ENCODE measurements at regions not wholly inside any gene's neighbourhood (a gene's known extent, or its start where the extent isn't known, plus 50 kb on each side); places are given as distances from the start of the nearest gene placed in this dataset.

DNA sequence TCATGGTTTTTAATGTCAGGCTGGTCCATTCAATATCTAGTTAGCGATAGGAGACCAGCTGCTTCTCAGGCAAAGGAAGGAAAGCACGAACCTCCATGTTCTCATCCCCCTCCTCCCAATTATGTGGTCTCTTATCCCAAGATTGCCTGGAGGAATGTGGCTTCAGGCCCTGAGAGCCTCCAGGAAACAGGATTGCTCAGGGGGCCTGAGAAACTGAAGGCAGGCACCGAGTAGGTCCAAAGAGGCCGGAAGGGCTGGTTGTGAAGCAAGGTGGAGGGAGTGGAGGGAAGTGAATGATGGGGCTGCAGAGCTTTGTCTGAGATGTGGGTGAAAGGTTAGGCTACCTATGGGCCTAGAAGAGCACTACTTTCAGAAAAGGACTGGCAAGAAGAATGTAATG lies 188.2 kb upstream of the DDHD1 start:
- DNase-seq = no peak

DNA sequence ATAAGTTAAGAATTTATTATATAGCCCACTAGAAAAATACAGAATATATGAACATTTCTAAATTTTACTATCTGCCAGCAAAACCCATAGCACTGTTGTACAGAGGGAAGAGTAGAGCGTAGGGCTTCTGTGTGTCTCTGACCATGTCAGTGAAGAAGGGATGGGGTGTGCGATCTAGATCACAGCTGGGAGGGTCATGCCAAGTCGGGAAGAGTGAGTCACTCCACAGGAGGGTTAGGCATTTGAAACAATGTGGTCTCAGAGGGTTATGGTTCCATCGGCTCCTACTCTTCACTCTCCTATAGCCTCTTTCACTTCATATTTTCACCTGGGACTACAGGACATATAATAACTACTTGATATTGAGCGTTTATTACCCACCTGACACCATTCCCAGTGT lies 185.1 kb upstream of the DDHD1 start:
- peak; percentile 31 for DNase-seq

DNA sequence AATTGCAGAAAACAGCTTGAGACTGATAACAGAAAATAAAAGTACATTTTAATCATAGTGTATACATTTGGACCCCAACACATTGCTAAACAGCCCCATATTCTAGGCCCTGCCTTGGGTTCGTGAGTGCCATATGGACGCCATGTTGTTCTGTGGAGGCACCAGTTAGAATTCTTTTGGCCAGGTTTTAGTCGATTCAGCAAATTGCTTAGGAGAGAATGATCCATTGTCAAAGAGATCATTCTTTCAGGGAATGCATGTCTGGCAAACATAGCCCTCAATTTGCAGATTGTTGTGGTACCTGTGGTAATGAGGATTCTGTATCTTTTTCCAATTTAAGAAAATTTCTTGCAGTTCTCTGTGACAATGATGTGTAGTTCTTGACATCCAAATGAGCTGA lies 183.6 kb upstream of the DDHD1 start:
- DNase-seq = no peak

DNA sequence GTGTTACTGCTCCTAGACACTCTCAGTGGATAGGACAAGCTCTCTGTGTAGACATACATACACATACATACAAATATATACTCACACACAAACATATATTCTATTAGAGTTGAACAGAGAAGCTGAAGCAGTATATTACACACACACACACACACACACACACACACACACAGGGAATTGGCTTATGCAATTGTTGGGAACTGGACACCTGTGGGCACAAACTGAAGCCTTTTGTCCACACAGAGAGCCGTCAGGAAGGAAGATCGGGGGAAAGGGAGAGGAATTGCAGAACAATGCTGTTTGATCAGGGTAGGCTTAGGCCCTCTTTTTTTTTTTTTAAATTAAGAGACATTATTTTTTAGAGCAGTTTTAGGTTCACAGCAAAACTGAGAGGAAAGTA lies 180.7 kb upstream of the DDHD1 start:
- DNase-seq = no peak

DNA sequence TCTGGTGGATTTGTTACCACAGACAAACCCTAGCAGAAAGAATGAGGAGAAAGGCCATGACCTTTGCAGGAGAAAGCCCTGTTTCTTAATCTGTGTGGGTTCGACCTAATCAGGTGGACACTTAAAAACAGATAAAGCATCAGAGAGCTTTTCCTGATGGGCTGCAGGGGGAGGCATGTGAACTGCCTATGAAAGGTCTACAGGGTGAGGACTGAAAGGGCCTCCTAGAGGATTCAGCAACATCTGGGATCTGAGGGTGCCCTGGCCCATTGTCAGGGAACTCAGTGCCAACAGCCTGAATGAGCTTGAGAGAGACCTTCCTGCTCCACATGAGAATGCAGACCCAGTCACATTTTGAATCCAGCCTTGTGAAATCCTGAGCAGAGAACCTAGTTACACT lies 178.8 kb upstream of the DDHD1 start:
- no peak for DNase-seq

DNA sequence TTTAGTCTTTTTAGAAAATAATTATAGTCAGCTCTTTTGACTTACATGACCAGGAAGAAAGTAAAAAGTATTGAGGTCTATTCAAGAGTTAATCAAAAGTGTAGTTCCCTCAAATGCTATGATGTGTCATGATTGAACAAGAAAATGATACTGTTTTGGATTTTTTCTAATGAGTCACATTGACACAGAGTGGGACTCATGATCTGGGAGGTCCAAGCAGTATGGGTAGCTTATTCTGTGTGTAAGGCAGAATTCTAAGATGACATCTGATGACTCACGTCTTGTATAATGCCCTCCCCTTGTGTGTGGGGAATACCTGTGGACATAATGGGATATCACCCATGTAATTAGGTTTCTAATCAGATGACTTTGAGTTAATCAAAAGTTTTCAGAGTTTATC lies 178.1 kb upstream of the DDHD1 start:
- peak; percentile 83 for DNase-seq

DNA sequence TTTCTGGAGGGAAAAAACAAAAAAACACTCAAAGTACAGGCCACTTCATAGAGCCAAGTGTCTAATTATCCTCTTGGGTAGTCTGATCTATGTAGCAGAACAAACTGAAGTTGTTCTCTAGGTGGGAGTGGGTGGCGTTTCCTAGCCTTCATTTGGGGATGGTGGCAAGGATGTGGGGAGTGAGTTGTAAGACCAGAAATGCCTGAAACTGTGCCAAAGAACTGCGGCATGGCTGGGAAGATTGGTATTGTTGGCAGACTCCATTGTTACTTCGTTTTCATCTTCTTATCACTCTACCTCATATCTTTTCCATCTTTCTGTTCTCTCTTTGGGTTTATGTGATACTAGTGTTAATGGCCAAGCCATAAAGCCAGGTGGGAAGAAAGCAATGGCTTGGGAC lies 177.3 kb upstream of the DDHD1 start:
- DNase-seq = no peak

DNA sequence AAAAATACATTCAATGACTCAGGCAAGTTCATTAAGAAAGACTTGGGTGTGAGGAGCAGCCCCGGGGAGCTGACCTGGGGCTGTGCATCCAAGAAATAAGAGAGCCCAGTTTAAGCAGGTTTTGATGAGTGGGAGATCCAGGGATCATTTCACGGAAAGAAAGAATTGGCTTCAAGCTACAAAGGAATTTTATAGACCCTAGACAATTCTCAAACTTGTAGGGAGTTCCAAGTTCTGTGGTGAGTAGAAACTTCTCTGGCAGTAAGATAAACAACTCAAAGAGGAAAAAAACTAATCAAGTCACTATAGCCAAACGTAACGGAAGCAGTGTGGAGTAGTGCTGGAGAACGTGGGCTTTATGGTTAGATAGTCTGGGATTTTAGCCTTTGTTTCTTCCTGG lies 175.7 kb upstream of the DDHD1 start:
- DNase-seq = no peak

DNA sequence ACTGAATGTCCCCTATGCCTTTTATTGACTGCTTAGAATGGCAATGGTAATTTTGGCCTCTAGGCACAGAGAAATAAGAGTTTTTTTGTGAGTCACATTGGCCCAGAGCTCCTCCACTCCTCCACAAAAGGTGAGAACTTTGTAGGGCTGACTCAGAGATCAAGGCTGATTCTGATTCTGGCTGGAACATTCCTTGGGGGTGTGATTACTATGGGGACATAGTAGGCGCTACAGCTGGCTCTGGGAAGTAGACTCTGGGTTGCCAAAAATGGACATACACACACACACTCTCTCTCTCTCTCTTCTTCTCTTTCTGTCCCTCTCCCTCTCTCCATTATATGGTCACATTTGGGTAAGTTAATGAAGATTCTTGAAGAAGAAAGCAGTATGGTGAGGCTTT lies 174.6 kb upstream of the DDHD1 start:
- peak; percentile 31 for DNase-seq

DNA sequence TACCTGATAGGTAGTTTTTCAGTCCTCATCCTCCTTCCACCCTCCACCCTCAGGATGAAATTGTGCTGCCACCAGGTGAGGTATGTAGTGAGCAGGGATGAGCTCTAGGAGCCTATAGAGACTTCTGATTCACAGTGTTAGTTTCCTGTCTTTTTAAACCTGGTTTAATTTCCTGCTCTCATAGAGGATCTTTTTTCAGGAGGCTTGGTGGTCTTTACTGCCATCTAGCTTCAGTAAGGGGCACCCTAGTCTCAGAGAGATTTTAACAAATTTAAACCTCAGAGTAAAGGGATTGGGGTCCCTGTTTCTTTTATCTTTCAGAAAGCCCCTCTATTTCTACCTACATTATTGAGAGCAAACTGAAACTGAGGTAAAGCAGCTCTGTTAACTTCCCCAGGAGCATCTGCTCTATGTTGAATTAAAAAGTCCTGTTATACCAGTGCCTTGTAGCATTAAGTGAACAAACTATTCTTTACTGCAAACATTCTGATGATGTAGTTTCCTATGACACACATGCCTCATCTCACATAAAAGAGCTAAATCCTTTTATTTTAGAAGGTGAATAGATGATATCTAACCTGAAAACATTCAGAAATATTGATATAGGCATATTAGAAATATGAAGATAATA lies 172.2 kb upstream of the DDHD1 start:
- DNase-seq = peak; percentile 9

DNA sequence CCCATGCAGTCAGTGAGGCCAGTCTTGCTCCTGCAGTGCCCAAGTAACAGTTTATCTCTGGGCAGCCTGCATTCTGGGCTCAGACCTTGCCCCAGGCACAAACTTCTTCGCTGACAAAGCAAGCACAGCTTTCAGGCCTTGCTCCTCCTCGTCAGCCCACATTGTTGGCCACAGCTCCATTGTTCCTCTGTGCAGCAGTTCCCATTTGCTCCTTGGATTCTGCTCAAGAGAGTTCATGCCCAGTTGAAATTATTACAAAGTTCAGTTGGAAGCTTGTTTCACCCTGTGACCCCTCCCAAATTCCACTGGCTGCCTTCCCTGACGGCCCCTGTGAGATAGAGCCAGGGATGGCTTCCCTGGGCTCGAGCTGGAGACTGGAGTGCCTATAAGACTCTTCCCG lies 163.4 kb upstream of the DDHD1 start:
- no peak for DNase-seq

DNA sequence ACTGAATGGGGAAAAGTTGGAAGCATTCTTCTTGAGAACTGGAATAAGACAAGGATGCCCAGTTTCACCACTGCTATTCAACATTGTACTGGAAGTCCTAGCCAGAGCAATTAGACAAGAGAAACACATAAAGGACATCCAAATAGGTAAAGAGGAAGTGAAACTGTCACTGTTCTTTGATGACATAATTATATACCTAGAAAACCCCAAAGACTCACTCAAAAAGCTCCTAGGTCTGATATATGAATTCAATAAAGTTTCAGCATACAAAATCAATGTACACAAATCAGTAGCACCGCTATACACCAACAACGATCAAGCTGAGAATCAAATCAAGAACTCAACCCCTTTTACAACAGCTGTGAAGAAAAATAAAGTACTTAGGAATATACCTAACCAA lies 157.3 kb upstream of the DDHD1 start:
- no peak for DNase-seq

DNA sequence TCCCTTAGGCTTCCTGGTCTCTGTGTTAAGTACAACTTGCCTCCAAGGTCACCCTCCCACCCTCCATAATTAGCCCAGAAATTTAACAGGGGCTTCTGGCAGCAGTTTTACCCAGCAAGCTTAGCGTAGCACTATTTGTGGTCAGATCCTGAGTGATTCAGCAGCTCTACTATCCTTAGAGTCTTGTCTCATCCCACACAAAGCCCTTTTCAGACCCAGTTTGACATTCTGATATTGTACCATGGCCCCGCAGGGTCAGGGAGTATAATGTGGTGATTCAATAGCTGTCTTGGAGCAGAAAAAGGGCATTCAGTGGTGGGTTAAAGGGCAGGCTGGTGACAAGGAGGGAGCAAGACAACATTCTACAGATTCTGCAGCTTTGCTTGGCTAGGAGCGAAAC lies 153.8 kb upstream of the DDHD1 start:
- DNase-seq = peak; percentile 39

DNA sequence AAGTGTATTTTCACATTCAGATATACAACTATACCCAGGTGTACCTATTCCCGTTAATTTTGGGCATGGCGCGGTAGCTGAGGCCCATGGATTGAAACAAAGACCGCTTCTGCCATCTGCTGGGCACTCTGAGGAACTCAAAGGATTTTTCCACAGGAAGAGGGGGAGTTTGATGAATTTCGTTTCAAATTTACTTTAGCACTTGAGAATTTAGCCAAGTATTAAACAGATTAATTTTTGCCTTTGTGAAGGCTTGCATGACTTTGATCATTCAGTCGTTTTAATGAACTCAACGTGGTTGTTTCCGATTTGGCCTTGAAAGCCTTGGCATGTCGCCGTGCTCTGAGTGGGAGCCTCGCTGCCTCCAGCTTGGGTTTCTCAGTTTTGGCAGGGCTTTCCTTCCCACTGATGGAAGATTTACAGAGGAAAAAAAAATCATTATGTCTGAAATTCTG lies 153.2 kb upstream of the DDHD1 start:
- peak; percentile 50 for DNase-seq

DNA sequence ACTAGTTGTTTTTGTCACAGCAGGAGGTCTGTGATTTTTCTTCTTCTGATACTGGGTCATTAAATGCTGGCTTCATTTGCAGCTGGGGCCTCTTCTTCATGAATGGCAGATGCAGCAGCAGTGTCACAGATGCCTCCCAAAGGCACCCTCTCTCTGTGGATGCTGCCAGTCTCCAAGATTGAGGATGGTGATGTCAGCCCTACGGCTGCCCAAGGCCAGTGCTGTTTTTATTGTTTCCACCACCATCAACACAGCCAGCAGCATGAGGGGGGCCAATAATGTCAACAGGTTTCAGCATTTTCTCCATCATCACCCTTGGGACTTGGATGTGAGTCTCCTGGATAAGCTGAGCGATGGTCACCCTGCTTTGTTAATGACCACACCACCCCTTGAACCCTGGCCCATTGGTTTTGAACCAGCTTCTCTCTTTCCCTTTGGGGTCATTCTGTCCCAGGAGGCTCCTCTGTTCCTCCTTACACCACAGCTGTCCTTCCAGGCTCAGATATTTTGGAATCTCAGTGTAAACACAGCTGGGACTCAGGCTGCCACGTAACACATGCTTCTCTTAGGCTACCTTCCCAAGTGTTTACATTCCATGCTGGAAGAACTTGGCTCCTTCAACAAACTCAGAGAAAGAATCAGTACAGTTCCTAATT lies 151.7 kb upstream of the DDHD1 start:
- DNase-seq = peak; percentile 37

DNA sequence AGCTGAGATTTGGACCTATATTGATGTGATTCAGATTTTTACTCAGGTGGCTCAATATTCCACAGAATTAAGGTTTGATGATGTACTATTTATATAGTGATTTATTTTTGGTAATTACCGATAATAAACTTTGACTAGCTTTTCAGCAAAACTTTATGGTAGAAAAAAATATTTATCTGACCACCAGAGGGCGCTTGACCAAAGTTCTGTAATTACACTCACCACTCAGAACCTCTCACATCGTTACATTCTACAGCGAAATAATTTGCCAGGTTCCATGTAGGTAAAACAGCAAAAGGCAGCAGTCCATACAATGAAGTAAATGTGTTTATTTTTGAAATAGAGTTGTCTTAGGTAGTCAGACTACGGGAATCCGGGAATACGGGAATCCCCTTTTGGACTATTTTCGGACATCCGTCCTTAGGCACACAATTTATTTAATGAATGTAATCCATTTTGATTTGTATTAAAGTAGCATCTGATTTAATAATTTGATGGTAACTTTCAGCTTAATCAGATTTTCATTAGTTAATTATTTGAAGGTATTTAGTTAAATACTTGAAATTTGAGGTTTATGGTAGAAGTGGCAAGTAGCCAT lies 143.0 kb upstream of the DDHD1 start:
- DNase-seq = peak; percentile 29

DNA sequence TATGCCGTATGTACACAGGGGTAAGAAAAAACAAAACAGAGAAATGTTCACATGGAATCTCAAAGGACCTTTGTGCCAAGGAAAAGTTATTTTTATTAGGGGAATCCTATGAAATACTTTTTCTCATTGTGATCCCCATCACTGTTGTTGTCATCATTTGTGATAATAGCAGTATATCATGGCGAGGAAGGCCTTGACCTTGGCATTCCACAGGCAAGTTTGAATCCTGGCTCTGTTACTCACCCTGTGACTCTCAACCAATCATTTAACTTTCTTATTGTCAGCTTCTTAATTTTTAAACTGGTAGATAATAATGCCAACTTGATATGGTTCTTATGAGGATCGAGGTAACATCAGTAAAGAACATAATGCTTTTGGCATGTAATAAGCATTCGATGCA lies 142.2 kb upstream of the DDHD1 start:
- no peak for DNase-seq

DNA sequence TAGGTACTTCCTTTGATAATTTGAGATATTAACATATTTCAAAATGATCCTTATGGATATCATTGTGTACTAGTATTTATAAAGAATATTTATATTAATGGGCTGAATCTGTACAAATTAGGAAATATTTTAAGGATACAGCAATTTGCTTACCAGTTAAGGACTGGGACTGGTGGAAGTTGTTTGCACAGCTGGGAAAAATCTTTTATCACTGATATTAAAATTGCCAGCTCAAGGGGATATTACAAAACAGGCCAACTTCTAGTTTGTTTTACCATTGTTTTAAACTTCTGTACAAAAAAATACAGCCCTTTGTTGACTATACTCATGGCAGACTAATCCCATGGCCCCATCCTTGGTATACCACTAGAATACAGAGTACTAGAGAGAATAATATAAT lies 133.2 kb upstream of the DDHD1 start:
- DNase-seq = no peak

DNA sequence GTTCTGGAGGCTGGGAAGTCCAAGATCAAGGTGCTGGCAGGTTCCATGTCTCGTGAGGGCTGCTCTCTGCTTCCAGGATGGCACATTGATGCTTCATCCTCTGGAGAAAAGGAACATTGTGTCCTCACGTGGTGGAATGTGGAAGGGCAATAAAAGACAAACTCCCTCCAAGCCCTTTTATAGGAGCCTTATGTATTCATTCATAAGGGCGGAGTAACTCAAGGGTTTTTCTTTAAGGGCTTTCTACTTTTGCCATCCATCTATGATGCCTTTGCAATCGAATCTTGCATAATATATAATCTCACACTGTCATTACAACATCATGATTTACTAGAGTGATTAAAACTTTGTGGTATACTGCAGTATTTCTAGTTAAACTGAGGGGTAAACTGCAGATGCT lies 132.7 kb upstream of the DDHD1 start:
- DNase-seq = no peak

DNA sequence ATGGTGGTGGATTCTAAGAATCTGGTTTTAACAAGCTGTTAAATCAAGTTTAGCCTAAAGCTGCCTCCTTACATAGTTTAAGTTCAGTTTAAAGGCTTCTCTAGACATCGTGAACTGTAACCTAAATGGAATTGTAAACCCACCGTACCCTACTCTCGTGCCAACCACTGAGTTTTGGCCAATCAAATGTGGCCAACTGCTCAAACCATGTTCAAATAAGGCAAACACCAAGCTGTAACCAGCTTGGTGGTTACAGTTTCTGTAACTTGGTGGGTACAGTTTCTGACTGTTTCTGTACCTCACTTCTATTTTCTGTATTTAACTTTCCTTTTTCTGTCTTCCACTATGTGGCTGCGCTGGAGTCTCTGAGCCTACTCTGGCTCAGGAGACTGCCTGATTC lies 131.9 kb upstream of the DDHD1 start:
- DNase-seq = no peak

DNA sequence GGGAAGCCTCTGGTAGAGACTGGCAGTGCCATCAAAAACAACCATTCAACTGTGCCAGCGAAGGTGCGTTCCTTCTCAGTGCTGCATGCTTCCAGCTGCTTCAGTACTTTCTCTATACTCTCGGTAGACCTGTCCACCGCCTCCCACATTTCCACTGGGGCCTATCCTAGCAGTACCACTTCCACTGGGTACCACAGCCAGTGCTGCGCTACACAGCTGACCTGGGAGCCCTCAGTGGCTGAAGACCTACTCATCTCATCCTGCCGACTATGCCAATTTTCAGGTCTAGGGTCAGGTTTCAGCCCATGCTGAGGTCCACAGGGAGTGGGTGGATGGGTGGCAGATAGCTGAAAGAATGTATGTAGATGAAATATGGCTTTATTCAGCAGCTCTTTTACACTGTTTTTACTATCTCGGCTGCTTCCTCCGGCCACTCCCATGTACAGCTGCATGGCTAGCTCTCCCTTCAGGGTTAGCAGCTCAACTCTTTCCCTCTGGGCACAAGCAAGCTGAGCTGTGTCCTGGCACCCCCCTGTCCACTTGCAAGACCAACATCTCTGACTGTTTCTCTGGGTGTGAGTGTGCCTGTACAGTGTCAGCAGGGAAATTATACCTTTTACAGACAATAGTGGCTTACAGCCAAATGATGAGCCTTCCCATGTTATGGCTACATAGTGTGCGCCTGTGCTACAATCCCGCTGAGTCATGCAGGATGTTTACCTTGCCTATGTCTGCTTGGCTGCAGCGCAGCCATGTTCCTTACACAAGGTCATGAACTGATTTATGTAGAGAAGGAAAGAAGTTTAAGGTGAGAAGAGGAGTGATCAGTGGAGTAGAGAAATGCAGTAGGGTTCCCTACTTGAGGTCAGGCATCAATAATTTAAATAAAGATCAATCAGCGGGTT lies 125.7 kb upstream of the DDHD1 start:
- DNase-seq = peak; percentile 43

DNA sequence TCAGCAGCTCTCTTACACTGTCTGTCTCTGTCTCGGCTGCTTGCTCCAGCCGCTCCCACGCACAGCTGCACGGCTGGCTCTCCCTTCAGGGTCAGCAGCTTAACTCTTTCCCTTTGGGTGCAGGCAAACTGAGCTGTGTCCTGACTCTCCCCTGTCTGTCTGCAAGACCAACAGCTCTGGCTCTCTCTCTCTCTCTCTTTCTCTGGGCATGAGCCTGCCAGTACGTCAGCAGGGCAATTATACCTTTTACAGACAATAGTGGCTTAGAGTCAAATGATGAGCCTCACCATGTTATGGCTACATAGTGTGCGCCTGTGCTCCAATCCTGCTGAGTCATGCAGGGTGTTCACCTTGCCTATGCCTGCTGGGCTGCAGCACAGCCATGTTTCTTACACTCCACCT lies 120.5 kb upstream of the DDHD1 start:
- DNase-seq = no peak

DNA sequence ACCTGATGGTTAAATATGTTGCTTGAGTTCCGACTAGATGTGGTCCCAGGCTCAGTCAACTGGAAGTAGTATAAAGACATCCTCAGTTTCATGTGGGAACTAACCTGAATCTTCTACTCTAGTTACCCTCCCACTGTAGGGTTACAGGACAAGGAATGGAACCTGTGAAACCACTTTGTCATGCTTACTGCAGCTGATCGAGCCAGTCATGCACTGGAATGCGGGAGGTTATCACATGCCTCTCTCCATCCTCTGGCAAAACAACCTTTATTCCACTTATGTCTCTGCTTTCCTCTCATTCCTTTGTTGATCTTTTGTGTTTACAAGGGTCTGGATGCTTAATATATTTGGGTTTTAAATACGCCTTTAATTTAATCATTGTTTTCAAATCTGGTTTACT lies 111.9 kb upstream of the DDHD1 start:
- DNase-seq = no peak

All from fibroblast of skin of abdomen (primary cell).